ENCODE measurements at regions not wholly inside any gene's neighbourhood (a gene's known extent, or its start where the extent isn't known, plus 50 kb on each side); places are given as distances from the start of the nearest gene placed in this dataset.

GRCh38 chr18:24735624-24736231 lies 275.3 kb downstream of the HRH4 start:
- DNase-seq (no peak), ATAC-seq (ENCODE audit: low read depth) (no peak)
- peak overlapping the region; percentile 16; the same call in 1 of the 2 replicates for H2BK120ac ChIP-seq (ENCODE audit: low read depth, low read length)
- no peaks in the 10 kb centered on the region for H3K36me3 ChIP-seq (ENCODE audit: control insufficient read depth, insufficient read depth, low read length)
- peak overlapping the region; percentile 58; the same call in 1 of the 2 replicates for H2BK20ac ChIP-seq (ENCODE audit: low read depth, low read length)
- H3K27me3 ChIP-seq (ENCODE audit: control insufficient read depth, insufficient read depth, low read length), result no peaks in the 10 kb centered on the region
- peak overlapping the region; percentile 94 for H2BK5ac ChIP-seq (ENCODE audit: low read depth, low read length, poor library complexity, severe bottlenecking)
- no peak overlapping the region for H2AK9ac ChIP-seq (replicated peaks; ENCODE audit: low read depth, low read length, poor library complexity)
- H3K9me3 ChIP-seq (ENCODE audit: control insufficient read depth, insufficient read depth, low read length), result no peaks in the 10 kb centered on the region
- peak overlapping the region; percentile 35 for H2AK5ac ChIP-seq (ENCODE audit: low read depth, low read length)
- no peak overlapping the region for H3K4me2 ChIP-seq (ENCODE audit: low read depth, low read length)
- CTCF ChIA-PET, result no interaction called here
- no peak overlapping the region for H2AFZ ChIP-seq (replicated peaks; ENCODE audit: low read length, poor library complexity)
- no peak overlapping the region for H3K9ac ChIP-seq (ENCODE audit: low read depth, low read length)
- in situ Hi-C loops (cut with MboI; ENCODE audit: low sequenced_read_pairs) (no loop called here), intact Hi-C loops (cut with micrococcal nuclease) (no loop called here), dilution Hi-C loops (cut with HindIII; ENCODE audit: low sequenced_read_pairs, unreplicated experiment) (no loop called here)
- H3K4me1 ChIP-seq (ENCODE audit: control insufficient read depth, insufficient read depth, low read length), result peaks cover 7% of the 10 kb centered on the region
- H3K14ac ChIP-seq (replicated peaks; ENCODE audit: low read depth, low read length), result no peak overlapping the region; the same call in 1 of the 2 replicates
- peak overlapping the region; percentile 0; the same call in 2 of the 3 replicates for H2BK15ac ChIP-seq (ENCODE audit: low read depth, low read length)
- no peak overlapping the region for H3K56ac ChIP-seq (ENCODE audit: extremely low read depth, insufficient read depth, low read length)
- 0 out of 4 replicates have a peak, but pooled peaks cover 0 to 2% of the 10 kb centered on the region in 2 experiments for H3K79me1 ChIP-seq (ENCODE audit: low read depth in 1 of 2, low read length in 2 of 2)
- POLR2A ChIA-PET (ENCODE audit: unreplicated experiment), result no interaction called here
- H3K9me1 ChIP-seq (ENCODE audit: insufficient read depth, low read length), result peaks cover 8% of the 10 kb centered on the region
- H4K20me1 ChIP-seq (ENCODE audit: insufficient read depth, low read length), result no peaks in the 10 kb centered on the region
- no peak overlapping the region for H3K23ac ChIP-seq (ENCODE audit: low read depth, low read length)
- H3K4me3 ChIP-seq (ENCODE audit: insufficient read depth, low read depth, low read length), result no peak overlapping the region
- peak overlapping the region; percentile 24; the same call in 1 of the 2 replicates for H4K91ac ChIP-seq (ENCODE audit: insufficient read depth, low read depth, low read length)
- no peak overlapping the region for H4K5ac ChIP-seq (ENCODE audit: low read depth, low read length)
- peak overlapping the region; percentile 60; the same call in 1 of the 2 replicates for H3K4ac ChIP-seq (ENCODE audit: low read depth, low read length)
- no TSS peak for BruUV-seq (replicated peaks)
- whole genome bisulfite sequencing, 2 experiments (ENCODE audit: extremely low coverage in 2 of 2, insufficient read length in 1 of 2), result 84 to 100% methylated on average over 2 to 3 of the region's 5 CpGs
- no peak for TF ChIP-seq POLR2A (IDR thresholded peaks at IDR 0.05; ENCODE audit: low read depth, low read length)
- peak overlapping the region; percentile 42; the same call in 1 of the 2 replicates for H3K18ac ChIP-seq (ENCODE audit: low read depth, low read length)
- H3K27ac ChIP-seq (ENCODE audit: insufficient read depth, low read length), result no peak overlapping the region
- H4K8ac ChIP-seq (ENCODE audit: low read depth in 2 of 2, low read length in 2 of 2), result peak overlapping the region in 1 of 2 experiments; percentile 50; a peak in 1 of 4 replicates
